IMR-90 (cell line): ENCODE measurements at regions not wholly inside any gene's neighbourhood (a gene's known extent, or its start where the extent isn't known, plus 50 kb on each side); places are given as distances from the start of the nearest gene placed in this dataset.

ENCODE experiments used
- ATAC-seq: fragments of 200-7000 bp; cut with Tn5 transposase; 2 replicates; pipeline ENCODE4 v1.9.1; 2020; ENCODE audit warnings: low read depth, mild to moderate bottlenecking, moderate library complexity
- BruUV-seq: library from RNA; stranded (reverse); fragments of 400-500 nt; replicated peaks from 2 replicates; lab custom pipeline; 2021; lab: Mats Ljungman, UMichigan
- CTCF ChIA-PET: fragments of 300-600 bp; formaldehyde crosslinking; extraction: SDS; loops from one replicate; lab custom pipeline; 2021; ENCODE audit warnings: antibody characterized with exemption; lab: Yijun Ruan, JAX
- POLR2A ChIA-PET: fragments of 300-600 bp; sonication (Branson Sonifier 250); formaldehyde crosslinking; loops from one replicate; lab custom pipeline; 2022; ENCODE audit warnings: antibody characterized with exemption; ENCODE audit not compliant: unreplicated experiment; lab: Charles Lee
- DNase-seq: peaks from one replicate; pipeline ENCODE4 v3.0.0; 2013
- H2AFZ ChIP-seq: replicated peaks from 2 replicates; pipeline ENCODE3; 2013; ENCODE audit warnings: low read length, mild to moderate bottlenecking; ENCODE audit not compliant: poor library complexity
- H2AK5ac ChIP-seq: 2 replicates; pipeline ENCODE4 v1.6.1; 2013; ENCODE audit warnings: low read depth, low read length, inconsistent platforms
- H2AK9ac ChIP-seq: replicated peaks from 2 replicates; pipeline ENCODE3; 2013; ENCODE audit warnings: mild to moderate bottlenecking, low read depth, low read length, moderate library complexity; ENCODE audit not compliant: poor library complexity
- H2BK120ac ChIP-seq: 2 replicates; pipeline ENCODE4 v1.6.1; 2013; ENCODE audit warnings: low read depth, low read length, inconsistent platforms
- H2BK15ac ChIP-seq: 3 replicates; pipeline ENCODE4 v1.6.1; 2013; ENCODE audit warnings: low read depth, low read length, inconsistent platforms
- H2BK20ac ChIP-seq: 2 replicates; pipeline ENCODE4 v1.6.1; 2013; ENCODE audit warnings: low read depth, mild to moderate bottlenecking, inconsistent platforms, low read length, moderate library complexity
- H2BK5ac ChIP-seq: 2 replicates; pipeline ENCODE4 v1.6.1; 2013; ENCODE audit warnings: mild to moderate bottlenecking, low read depth, low read length, inconsistent platforms; ENCODE audit not compliant: poor library complexity, severe bottlenecking
- H3K14ac ChIP-seq: replicated peaks from 2 replicates; pipeline ENCODE4 v1.6.1; 2013; ENCODE audit warnings: low read depth, low read length, inconsistent platforms
- H3K18ac ChIP-seq: 2 replicates; pipeline ENCODE4 v1.6.1; 2013; ENCODE audit warnings: low read depth, low read length, control low read depth
- H3K23ac ChIP-seq: 2 replicates; pipeline ENCODE4 v1.6.1; 2013; ENCODE audit warnings: low read depth, low read length, inconsistent platforms
- H3K27ac ChIP-seq: 2 replicates; pipeline ENCODE4 v1.5.1; 2013; ENCODE audit warnings: mild to moderate bottlenecking, control low read depth, low read length; ENCODE audit not compliant: insufficient read depth
- H3K27me3 ChIP-seq: 2 replicates; pipeline ENCODE4 v1.6.1; 2013; ENCODE audit warnings: low read length; ENCODE audit not compliant: control insufficient read depth, insufficient read depth
- H3K36me3 ChIP-seq: 2 replicates; pipeline ENCODE4 v1.6.1; 2013; ENCODE audit warnings: low read length, mixed read lengths; ENCODE audit not compliant: control insufficient read depth, insufficient read depth
- H3K4ac ChIP-seq: 2 replicates; pipeline ENCODE4 v1.6.1; 2013; ENCODE audit warnings: low read depth, low read length, inconsistent platforms
- H3K4me1 ChIP-seq: 2 replicates; pipeline ENCODE4 v1.6.1; 2013; ENCODE audit warnings: low read length, mixed read lengths; ENCODE audit not compliant: control insufficient read depth, insufficient read depth
- H3K4me2 ChIP-seq: 2 replicates; pipeline ENCODE4 v1.6.1; 2013; ENCODE audit warnings: low read depth, mild to moderate bottlenecking, control low read depth, low read length, moderate library complexity
- H3K4me3 ChIP-seq: 2 replicates; pipeline ENCODE4 v1.5.1; 2013; ENCODE audit warnings: low read depth, mild to moderate bottlenecking, control low read depth, low read length, moderate library complexity; ENCODE audit not compliant: insufficient read depth
- H3K56ac ChIP-seq: 2 replicates; pipeline ENCODE4 v1.6.1; 2013; ENCODE audit warnings: low read length, inconsistent platforms; ENCODE audit not compliant: insufficient read depth; ENCODE audit errors: extremely low read depth
- H3K79me1 ChIP-seq, 2 experiments: 2 replicates each; pipeline ENCODE4 v1.6.1; 2013; ENCODE audit warnings: low read length in 2 of 2, inconsistent platforms in 1 of 2, low read depth in 1 of 2
- H3K9ac ChIP-seq: 2 replicates; pipeline ENCODE4 v1.6.1; 2013; ENCODE audit warnings: low read depth, low read length, control low read depth
- H3K9me1 ChIP-seq: 2 replicates; pipeline ENCODE4 v1.6.1; 2013; ENCODE audit warnings: low read length, inconsistent platforms; ENCODE audit not compliant: insufficient read depth
- H3K9me3 ChIP-seq: 2 replicates; pipeline ENCODE4 v1.6.1; 2013; ENCODE audit warnings: low read length; ENCODE audit not compliant: control insufficient read depth, insufficient read depth
- H4K20me1 ChIP-seq: 2 replicates; pipeline ENCODE4 v1.6.1; 2013; ENCODE audit warnings: low read length, inconsistent platforms; ENCODE audit not compliant: insufficient read depth
- H4K5ac ChIP-seq: 2 replicates; pipeline ENCODE4 v1.6.1; 2013; ENCODE audit warnings: mild to moderate bottlenecking, low read depth, low read length, control low read depth
- H4K8ac ChIP-seq, 2 experiments: 2 replicates each; pipeline ENCODE4 v1.6.1; 2013; ENCODE audit warnings: low read depth in 2 of 2, low read length in 2 of 2, control low read depth in 1 of 2, inconsistent platforms in 1 of 2
- H4K91ac ChIP-seq: 2 replicates; pipeline ENCODE4 v1.6.1; 2013; ENCODE audit warnings: low read depth, low read length, inconsistent platforms; ENCODE audit not compliant: insufficient read depth
- CEBPB ChIP-seq: IDR thresholded peaks from 2 replicates; pipeline ENCODE4 v1.6.1; 2012; ENCODE audit warnings: low read depth, low read length, improper control_type of control experiment
- CHD1 ChIP-seq: IDR thresholded peaks from 2 replicates; pipeline ENCODE4 v1.6.1; 2012; ENCODE audit warnings: low read depth, low read length, improper control_type of control experiment
- MXI1 ChIP-seq: IDR thresholded peaks from 2 replicates; pipeline ENCODE4 v1.6.1; 2012; ENCODE audit warnings: low read depth, mild to moderate bottlenecking, low read length, moderate library complexity, borderline replicate concordance
- POLR2A ChIP-seq: IDR thresholded peaks from 2 replicates; pipeline ENCODE4 v1.6.1; 2012; ENCODE audit warnings: mild to moderate bottlenecking, low read depth, low read length
- RCOR1 ChIP-seq: IDR thresholded peaks from 2 replicates; pipeline ENCODE4 v1.6.1; 2012; ENCODE audit warnings: mild to moderate bottlenecking, low read length, improper control_type of control experiment; ENCODE audit not compliant: insufficient replicate concordance
- WGBS, 2 experiments: methylation state at CpG; one replicate each; pipeline versions ENCODE4 v1.1.5 to v1.1.7; 2013; ENCODE audit warnings: missing lambda C conversion rate in 2 of 2; ENCODE audit not compliant: insufficient read length in 1 of 2; ENCODE audit errors: extremely low coverage in 2 of 2; 5-methylcytosine and 5-hydroxymethylcytosine counted together
- dilution Hi-C: fragments of 300-500 bp; cut with HindIII; formaldehyde crosslinking; loops from one replicate; pipeline ENCODE4 v1.14.3; 2018; ENCODE audit warnings: low sequenced_read_pairs; ENCODE audit not compliant: unreplicated experiment
- in situ Hi-C: fragments of 300-500 bp; cut with MboI; formaldehyde crosslinking; loops from 3 replicates; pipeline ENCODE4 v1.14.3; 2019; ENCODE audit warnings: low sequenced_read_pairs, inconsistent platforms, mixed read lengths
- intact Hi-C: fragments of 100-400 bp; cut with micrococcal nuclease; formaldehyde crosslinking; loops from 2 replicates; pipeline ENCODE4 v1.10.0; 2022
- TF ChIP-seq, protein P1 (sequence below): conservative IDR thresholded peaks from 2 replicates; pipeline ENCODE4 v1.5.1; 2012; ENCODE audit warnings: mild to moderate bottlenecking, low read depth, low read length, improper control_type of control experiment

DNA sequence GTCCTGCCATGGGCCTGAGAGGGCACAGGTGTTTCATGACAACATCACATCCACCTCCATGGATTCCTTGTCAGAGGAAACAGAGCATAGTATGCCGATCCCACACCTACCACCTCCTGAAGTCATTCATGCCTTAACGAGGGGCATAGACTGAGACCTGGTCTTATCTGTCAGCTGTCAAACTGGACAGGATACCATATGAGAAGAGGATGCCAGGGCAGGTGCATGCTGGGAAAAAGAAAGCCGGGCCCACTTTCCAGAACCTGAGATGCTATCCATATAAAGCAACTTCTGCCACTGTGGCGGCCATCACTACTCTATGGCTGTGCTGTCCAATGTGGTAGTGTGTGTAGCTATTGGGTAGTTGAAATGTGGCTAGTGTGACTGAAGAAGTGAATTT lies 116.0 kb upstream of the SIX2 start:
- in situ Hi-C loops: no loop called here

More for the DNA sequence above, 116.0 kb upstream of the SIX2 start:
- Histone ChIP-seq H3K9me3 (no peaks in the 10 kb centered on the region), H3K18ac (no peak overlapping the region), H3K27ac (no peak overlapping the region), H2AK5ac (no peak overlapping the region), H3K4ac (no peak overlapping the region), H3K36me3 (no peaks in the 10 kb centered on the region), H2BK5ac (no peak overlapping the region), H2BK20ac (no peak overlapping the region), H3K79me1 (no peaks in the 10 kb centered on the region), H3K4me1 (peaks cover 14% of the 10 kb centered on the region), H3K4me3 (no peak overlapping the region), H2BK120ac (no peak overlapping the region), H4K5ac (no peak overlapping the region), H4K20me1 (no peaks in the 10 kb centered on the region), H4K8ac (no peak overlapping the region), H3K14ac (no peak overlapping the region), H3K9me1 (peaks cover 8% of the 10 kb centered on the region; the same call in 1 of the 2 replicates), H3K4me2 (no peak overlapping the region), H3K9ac (no peak overlapping the region), H2AK9ac (no peak overlapping the region), H3K23ac (no peak overlapping the region), H3K56ac (no peak overlapping the region), H2AFZ (no peak overlapping the region), H3K27me3 (peaks cover 11% of the 10 kb centered on the region), H2BK15ac (no peak overlapping the region), H4K91ac (no peak overlapping the region)
- intact Hi-C loops (loop anchor here (10.0 kb wide), 1 partner anchor 210 kb away; no protein-coding TSS in a partner anchor), dilution Hi-C loops (no loop called here)
- CTCF ChIA-PET: no interaction called here
- TF ChIP-seq, protein P1, sequence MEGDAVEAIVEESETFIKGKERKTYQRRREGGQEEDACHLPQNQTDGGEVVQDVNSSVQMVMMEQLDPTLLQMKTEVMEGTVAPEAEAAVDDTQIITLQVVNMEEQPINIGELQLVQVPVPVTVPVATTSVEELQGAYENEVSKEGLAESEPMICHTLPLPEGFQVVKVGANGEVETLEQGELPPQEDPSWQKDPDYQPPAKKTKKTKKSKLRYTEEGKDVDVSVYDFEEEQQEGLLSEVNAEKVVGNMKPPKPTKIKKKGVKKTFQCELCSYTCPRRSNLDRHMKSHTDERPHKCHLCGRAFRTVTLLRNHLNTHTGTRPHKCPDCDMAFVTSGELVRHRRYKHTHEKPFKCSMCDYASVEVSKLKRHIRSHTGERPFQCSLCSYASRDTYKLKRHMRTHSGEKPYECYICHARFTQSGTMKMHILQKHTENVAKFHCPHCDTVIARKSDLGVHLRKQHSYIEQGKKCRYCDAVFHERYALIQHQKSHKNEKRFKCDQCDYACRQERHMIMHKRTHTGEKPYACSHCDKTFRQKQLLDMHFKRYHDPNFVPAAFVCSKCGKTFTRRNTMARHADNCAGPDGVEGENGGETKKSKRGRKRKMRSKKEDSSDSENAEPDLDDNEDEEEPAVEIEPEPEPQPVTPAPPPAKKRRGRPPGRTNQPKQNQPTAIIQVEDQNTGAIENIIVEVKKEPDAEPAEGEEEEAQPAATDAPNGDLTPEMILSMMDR: no peak
- TF ChIP-seq CHD1 (no peak), MXI1 (no peak), POLR2A (no peak), RCOR1 (no peak), CEBPB (no peak)
- 94% methylated on average over 2 of the region's 4 CpGs; no CpG with 5 or more reads in 1 of the 2 experiments for WGBS, 2 experiments
- ATAC-seq (no peak), DNase-seq (no peak)
- POLR2A ChIA-PET: no interaction called here
- no TSS peak for BruUV-seq
